ENCODE measurements at regions not wholly inside any gene's neighbourhood (a gene's known extent, or its start where the extent isn't known, plus 50 kb on each side); places are given as distances from the start of the nearest gene placed in this dataset.

DNA sequence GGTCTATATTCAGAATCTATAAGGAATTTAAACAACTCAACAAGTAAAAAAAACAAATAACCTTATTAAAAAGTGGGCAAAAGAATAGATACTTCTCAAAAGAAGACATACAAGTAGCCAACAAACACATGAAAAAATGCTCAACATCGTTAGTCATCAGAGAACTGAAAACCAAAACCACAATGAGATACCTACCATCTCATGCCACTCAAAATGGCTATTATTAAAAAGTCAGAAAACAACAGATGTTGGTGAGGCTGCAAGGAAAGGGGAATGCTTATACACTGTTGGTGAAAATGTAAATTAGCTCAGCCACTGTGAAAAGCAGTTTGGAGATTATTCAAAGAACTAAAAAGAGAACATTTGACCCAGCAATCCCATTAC, 201.6 kb downstream of the QDPR start:
- TF ChIP-seq, protein P1, sequence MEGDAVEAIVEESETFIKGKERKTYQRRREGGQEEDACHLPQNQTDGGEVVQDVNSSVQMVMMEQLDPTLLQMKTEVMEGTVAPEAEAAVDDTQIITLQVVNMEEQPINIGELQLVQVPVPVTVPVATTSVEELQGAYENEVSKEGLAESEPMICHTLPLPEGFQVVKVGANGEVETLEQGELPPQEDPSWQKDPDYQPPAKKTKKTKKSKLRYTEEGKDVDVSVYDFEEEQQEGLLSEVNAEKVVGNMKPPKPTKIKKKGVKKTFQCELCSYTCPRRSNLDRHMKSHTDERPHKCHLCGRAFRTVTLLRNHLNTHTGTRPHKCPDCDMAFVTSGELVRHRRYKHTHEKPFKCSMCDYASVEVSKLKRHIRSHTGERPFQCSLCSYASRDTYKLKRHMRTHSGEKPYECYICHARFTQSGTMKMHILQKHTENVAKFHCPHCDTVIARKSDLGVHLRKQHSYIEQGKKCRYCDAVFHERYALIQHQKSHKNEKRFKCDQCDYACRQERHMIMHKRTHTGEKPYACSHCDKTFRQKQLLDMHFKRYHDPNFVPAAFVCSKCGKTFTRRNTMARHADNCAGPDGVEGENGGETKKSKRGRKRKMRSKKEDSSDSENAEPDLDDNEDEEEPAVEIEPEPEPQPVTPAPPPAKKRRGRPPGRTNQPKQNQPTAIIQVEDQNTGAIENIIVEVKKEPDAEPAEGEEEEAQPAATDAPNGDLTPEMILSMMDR (IDR thresholded peaks at IDR 0.05; ENCODE audit: control extremely low read depth, extremely low read depth), result no peak
- no peak overlapping the region for H3K4me3 ChIP-seq
- no peak for DNase-seq
- no peak overlapping the region for H3K27ac ChIP-seq (ENCODE audit: low read depth in 1 of 2, low read length in 1 of 2)
- WGBS, 2 donors, result 67 to 76% methylated on average over 1 of the region's 1 CpG
- H3K4me1 ChIP-seq (ENCODE audit: control insufficient read depth in 5 of 5, insufficient read depth in 5 of 5, low read length in 5 of 5), result peaks cover 0 to 3% (median 0%) of the 10 kb centered on the region in 5 donors
- H3K9ac ChIP-seq (ENCODE audit: insufficient read depth in 1 of 2, low read length in 2 of 2), result no peak overlapping the region
- no peaks in the 10 kb centered on the region for H3K36me3 ChIP-seq (ENCODE audit: control insufficient read depth in 4 of 4, insufficient read depth in 4 of 4, low read length in 4 of 4)
- no peak for ATAC-seq (ENCODE audit: insufficient read depth, low FRiP score)
- peaks cover 0 to under 1% (median 0%) of the 10 kb centered on the region in 3 donors for H3K27me3 ChIP-seq (ENCODE audit: control insufficient read depth in 3 of 3, insufficient read depth in 3 of 3, low read length in 2 of 3)
- peaks cover 0 to 2% (median 0%) of the 10 kb centered on the region in 4 donors for H3K9me3 ChIP-seq (ENCODE audit: control insufficient read depth in 4 of 4, insufficient read depth in 3 of 4, low read length in 3 of 4)

DNA sequence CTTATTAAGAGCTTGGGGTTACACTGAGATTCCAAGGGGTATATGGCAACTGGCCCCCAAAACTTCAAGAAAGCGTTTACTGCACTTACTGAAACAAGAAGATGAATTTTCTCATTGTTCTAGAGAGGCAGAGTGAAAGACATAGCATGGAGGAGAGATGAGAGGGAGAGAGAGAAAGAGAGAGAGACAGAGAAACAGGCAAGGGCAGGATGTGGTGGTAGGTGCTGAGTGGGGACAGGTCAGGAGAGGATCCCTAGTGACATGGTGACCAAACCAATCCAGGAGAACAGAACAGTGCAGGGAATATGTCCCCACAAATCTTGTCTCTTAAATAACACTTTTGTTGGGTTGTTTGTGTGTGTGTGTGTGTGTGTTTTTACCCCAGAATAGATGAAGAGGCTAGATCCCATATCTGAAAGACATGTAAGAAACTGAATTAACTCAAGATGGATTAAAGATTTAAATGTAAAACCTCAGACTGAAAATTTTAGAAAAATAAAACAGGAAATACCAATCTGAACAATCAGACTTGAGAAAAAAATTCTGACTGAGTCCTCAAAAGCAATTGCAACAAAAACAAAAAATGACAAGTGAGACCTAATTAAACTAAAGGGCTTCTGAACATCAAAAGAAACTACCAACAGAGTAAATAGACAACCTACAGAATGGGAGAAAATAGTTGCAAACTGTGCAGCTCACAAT, 202.2 kb downstream of the QDPR start:
- no peaks in the 10 kb centered on the region for H3K27me3 ChIP-seq (ENCODE audit: control insufficient read depth in 3 of 3, insufficient read depth in 3 of 3, low read length in 2 of 3)
- no peak overlapping the region for H3K9ac ChIP-seq (ENCODE audit: insufficient read depth in 1 of 2, low read length in 2 of 2)
- H3K36me3 ChIP-seq (ENCODE audit: control insufficient read depth in 4 of 4, insufficient read depth in 4 of 4, low read length in 4 of 4), result no peaks in the 10 kb centered on the region
- H3K9me3 ChIP-seq (ENCODE audit: control insufficient read depth in 4 of 4, insufficient read depth in 3 of 4, low read length in 3 of 4), result peaks cover 0 to 2% (median 0%) of the 10 kb centered on the region in 4 donors
- TF ChIP-seq, protein P1 (IDR thresholded peaks at IDR 0.05; ENCODE audit: control extremely low read depth, extremely low read depth), result no peak
- ATAC-seq (ENCODE audit: insufficient read depth, low FRiP score), result no peak
- H3K4me1 ChIP-seq (ENCODE audit: control insufficient read depth in 5 of 5, insufficient read depth in 5 of 5, low read length in 5 of 5), result peaks cover 0 to 3% (median 0%) of the 10 kb centered on the region in 5 donors
- 75 to 80% methylated on average over 1 of the region's 1 CpG for WGBS, 2 donors
- H3K27ac ChIP-seq (ENCODE audit: low read depth in 1 of 2, low read length in 1 of 2), result no peak overlapping the region
- no peak for DNase-seq
- H3K4me3 ChIP-seq, result no peak overlapping the region

DNA sequence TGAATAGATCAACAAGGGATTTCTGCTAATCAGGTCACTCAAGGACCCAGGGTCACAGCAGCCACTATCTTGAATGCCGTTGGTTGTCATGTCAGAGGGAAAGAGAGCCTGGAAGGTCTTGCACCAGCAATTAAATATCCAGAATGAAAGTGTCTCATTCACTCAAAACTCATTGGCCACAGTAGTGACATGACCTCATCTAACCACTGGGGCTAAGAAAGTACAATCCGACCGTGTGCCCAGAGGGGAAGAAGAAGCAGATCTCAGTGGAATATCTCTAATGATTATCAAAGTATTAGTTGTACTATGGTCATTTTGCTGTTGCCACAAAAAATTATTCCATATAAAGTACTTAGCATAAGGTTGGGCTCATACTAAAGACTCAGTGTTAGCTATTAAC, 210.0 kb downstream of the QDPR start:
- WGBS, 2 donors, result 60 to 69% methylated on average over 3 of the region's 3 CpGs
- no peak for ATAC-seq (ENCODE audit: insufficient read depth, low FRiP score)
- H3K9me3 ChIP-seq (ENCODE audit: control insufficient read depth in 4 of 4, insufficient read depth in 3 of 4, low read length in 3 of 4), result peaks cover 0 to 2% (median 0%) of the 10 kb centered on the region in 4 donors
- DNase-seq, result no peak
- no peak overlapping the region for H3K9ac ChIP-seq (ENCODE audit: insufficient read depth in 1 of 2, low read length in 2 of 2)
- H3K36me3 ChIP-seq (ENCODE audit: control insufficient read depth in 4 of 4, insufficient read depth in 4 of 4, low read length in 4 of 4), result no peaks in the 10 kb centered on the region
- peaks cover 0 to 14% (median 0%) of the 10 kb centered on the region in 5 donors for H3K4me1 ChIP-seq (ENCODE audit: control insufficient read depth in 5 of 5, insufficient read depth in 5 of 5, low read length in 5 of 5)
- H3K4me3 ChIP-seq, result no peak overlapping the region
- peaks cover 0 to 6% (median 3%) of the 10 kb centered on the region in 3 donors for H3K27me3 ChIP-seq (ENCODE audit: control insufficient read depth in 3 of 3, insufficient read depth in 3 of 3, low read length in 2 of 3)
- TF ChIP-seq, protein P1 (IDR thresholded peaks at IDR 0.05; ENCODE audit: control extremely low read depth, extremely low read depth), result no peak
- H3K27ac ChIP-seq (ENCODE audit: low read depth in 1 of 2, low read length in 1 of 2), result no peak overlapping the region
